Omental fat pad (tissue), 3 donors: ENCODE measurements at regions not wholly inside any gene's neighbourhood (a gene's known extent, or its start where the extent isn't known, plus 50 kb on each side); places are given as distances from the start of the nearest gene placed in this dataset.

Experiments
- ATAC-seq: fragments of 150-250 bp; one replicate; pipeline ENCODE4 v1.9.1; 2016; ENCODE audit warnings: mild to moderate bottlenecking, moderate library complexity; ENCODE audit not compliant: low FRiP score
- DNase-seq: peaks from one replicate; pipeline ENCODE4 v3.0.0-alpha.2; 2019; ENCODE audit warnings: low spot score
- CTCF ChIP-seq, 3 donors: fragments of 450-650 bp; IDR thresholded peaks; one replicate each; pipeline ENCODE4 v1.5.1; 2016 to 2017; ENCODE audit warnings: antibody characterized with exemption in 3 of 3, mild to moderate bottlenecking in 3 of 3, moderate library complexity in 2 of 3

DNA sequence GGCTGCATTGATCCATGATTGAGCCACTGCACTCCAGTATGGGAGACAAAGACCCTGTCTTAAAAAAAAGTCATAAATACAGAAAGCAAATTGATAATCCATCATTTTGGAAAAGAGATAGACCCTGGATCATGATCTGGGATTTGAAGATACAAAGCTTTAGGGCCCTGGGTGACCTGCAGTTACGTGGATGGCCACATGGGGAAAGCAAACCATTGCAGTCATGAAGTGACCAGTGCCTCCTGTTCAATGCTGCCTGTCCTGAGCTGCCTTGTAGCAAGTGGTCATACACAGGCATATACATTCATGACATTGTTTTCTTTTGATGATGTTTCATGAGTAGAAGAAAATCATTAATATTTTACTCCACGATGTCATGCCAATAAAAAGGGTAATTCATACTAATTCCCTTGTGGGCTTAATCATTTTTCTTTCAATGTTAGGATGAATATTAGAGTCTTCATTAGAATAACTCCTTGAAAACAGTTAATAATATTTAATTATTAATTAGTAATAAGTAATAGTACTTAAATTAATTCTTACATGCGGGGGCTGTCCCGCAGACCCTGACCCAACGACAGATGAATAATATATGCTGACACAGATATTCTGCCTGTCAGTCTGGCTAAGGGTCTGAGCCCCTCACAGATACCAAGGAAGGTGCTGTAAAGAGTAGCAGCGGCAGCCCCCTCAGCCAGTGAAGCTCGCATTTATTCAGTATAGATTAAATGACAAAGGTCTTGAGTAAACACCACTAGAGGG is 109.0 kb upstream of the UNC13C start:
- ATAC-seq, result no peak
- no peak for TF ChIP-seq CTCF (IDR thresholded peaks at IDR 0.05)

DNA sequence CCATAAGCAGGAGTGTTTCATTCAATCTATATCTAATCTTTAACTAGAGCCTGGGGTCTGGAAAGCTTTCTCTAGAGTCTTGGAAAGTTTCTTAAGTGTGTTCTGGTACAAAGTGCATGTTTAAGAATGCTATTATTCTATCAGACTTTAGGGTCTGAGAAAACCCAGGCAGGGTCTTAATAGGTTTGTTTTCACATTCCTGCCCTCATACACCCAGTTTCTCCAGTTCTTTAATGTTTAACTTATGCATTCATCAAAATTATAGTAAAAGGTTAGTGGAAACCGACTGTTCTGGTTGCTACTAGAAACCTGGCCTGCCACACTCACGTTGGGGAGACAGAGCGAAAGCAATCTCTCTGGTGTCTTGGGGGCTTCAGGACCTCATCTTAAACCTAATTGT is 102.9 kb upstream of the WDR72 start:
- DNase-seq (no peak), ATAC-seq (no peak)
- TF ChIP-seq CTCF (IDR thresholded peaks at IDR 0.05), result no peak

More for the DNA sequence above, 109.0 kb upstream of the UNC13C start:
- DNase-seq, result no peak

DNA sequence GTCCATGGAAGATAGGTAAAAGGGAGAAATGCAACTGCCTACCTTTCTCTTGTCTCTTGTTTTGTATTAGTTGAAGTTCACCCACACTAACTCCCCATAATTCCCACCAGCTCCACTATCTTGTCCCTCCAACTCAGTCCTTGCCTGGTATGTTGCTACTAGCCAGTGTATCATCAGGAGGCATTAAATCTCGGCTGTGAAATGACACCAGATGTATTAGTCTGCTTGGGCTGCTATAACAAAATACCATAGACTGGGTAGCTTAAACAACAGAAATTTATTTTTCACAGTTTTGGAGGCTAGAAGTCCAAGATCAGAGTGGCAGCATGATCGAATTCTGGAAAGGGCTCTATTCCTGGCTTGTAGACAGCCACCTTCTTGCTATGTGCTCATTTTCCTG is 102.3 kb upstream of the WDR72 start:
- DNase-seq (no peak), ATAC-seq (no peak)
- no peak for TF ChIP-seq CTCF (IDR thresholded peaks at IDR 0.05)

GRCh38 chr15:53851110-53851848 is 91.8 kb upstream of the WDR72 start:
- ATAC-seq, result no peak
- no peak for DNase-seq
- no peak for TF ChIP-seq CTCF (IDR thresholded peaks at IDR 0.05)

- TF ChIP-seq CTCF (IDR thresholded peaks at IDR 0.05), result no peak
- ATAC-seq (no peak), DNase-seq (no peak)
Observed at GRCh38 chr15:53847745-53848144, 88.3 kb upstream of the WDR72 start.

GRCh38 chr15:53844634-53845033 is 85.2 kb upstream of the WDR72 start:
- no peak for ATAC-seq
- no peak for TF ChIP-seq CTCF (IDR thresholded peaks at IDR 0.05)
- no peak for DNase-seq
